ENCODE measurements at regions not wholly inside any gene's neighbourhood (a gene's known extent, or its start where the extent isn't known, plus 50 kb on each side); places are given as distances from the start of the nearest gene placed in this dataset.

- Mint-ChIP-seq H3K4me1 (no peaks in the 10 kb centered on the region), H3K4me3 (no peak overlapping the region), H3K36me3 (no peaks in the 10 kb centered on the region), H3K27ac (no peak overlapping the region), H3K9me3 (peaks cover 0 to 1% (median 0%) of the 10 kb centered on the region in 7 donors), H3K27me3 (peaks cover 26 to 30% (median 28%) of the 10 kb centered on the region in 3 donors)
- peak; percentile 6 for DNase-seq
- peak in 1 of 2 donors; percentile 46 for ATAC-seq (ENCODE audit: low read depth in 2 of 2)
Measured at GRCh38 chr3:39000008-39000450, 51.7 kb downstream of the SCN11A start.

DNA sequence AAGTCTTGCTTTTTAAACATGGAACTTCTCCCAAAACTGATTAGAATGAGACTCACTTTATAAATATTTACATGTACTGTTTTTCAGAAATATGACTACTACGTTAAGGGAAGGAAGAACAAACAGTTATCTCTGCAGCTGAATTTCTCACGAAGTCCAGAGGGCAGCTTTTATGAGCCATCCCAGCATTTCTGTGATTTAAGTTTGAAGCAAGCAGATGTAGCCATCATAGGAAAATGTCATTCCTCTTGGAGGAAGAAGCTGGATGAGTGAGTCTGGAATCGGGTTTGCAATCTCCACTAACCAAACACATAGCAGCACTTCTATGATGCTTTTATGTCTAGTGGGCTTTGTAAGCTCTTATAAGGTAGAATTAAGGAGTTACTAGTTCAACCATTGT is 53.7 kb downstream of the SCN11A start:
- no peak overlapping the region for H3K4me3 Mint-ChIP-seq
- H3K27ac Mint-ChIP-seq, result no peak overlapping the region
- peaks cover 23 to 40% (median 31%) of the 10 kb centered on the region in 3 donors for H3K27me3 Mint-ChIP-seq
- no peaks in the 10 kb centered on the region for H3K4me1 Mint-ChIP-seq
- DNase-seq (no peak), ATAC-seq (ENCODE audit: low read depth in 2 of 2) (no peak)
- no peaks in the 10 kb centered on the region for H3K9me3 Mint-ChIP-seq
- H3K36me3 Mint-ChIP-seq, result no peaks in the 10 kb centered on the region

GRCh38 chr3:38996193-38996592 is 55.6 kb downstream of the SCN11A start:
- no peak overlapping the region for H3K4me3 Mint-ChIP-seq
- H3K27me3 Mint-ChIP-seq, result peaks cover 30 to 50% (median 31%) of the 10 kb centered on the region in 3 donors
- DNase-seq, result no peak
- ATAC-seq (ENCODE audit: low read depth in 2 of 2), result no peak
- no peaks in the 10 kb centered on the region for H3K4me1 Mint-ChIP-seq
- H3K9me3 Mint-ChIP-seq, result no peaks in the 10 kb centered on the region
- H3K27ac Mint-ChIP-seq, result no peak overlapping the region
- H3K36me3 Mint-ChIP-seq, result no peaks in the 10 kb centered on the region

- H3K4me1 Mint-ChIP-seq, result no peaks in the 10 kb centered on the region
- H3K27ac Mint-ChIP-seq, result no peak overlapping the region
- H3K36me3 Mint-ChIP-seq, result no peaks in the 10 kb centered on the region
- no peak overlapping the region for H3K4me3 Mint-ChIP-seq
- ATAC-seq (ENCODE audit: low read depth in 2 of 2) (no peak), DNase-seq (no peak)
- H3K27me3 Mint-ChIP-seq, result peaks cover 36 to 50% (median 36%) of the 10 kb centered on the region in 3 donors
- no peaks in the 10 kb centered on the region for H3K9me3 Mint-ChIP-seq
Measured at GRCh38 chr3:38994251-38994650, 57.5 kb downstream of the SCN11A start.

- no peak for ATAC-seq (ENCODE audit: low read depth in 2 of 2)
- Mint-ChIP-seq H3K36me3 (no peaks in the 10 kb centered on the region), H3K9me3 (no peaks in the 10 kb centered on the region), H3K4me1 (no peaks in the 10 kb centered on the region), H3K27me3 (peaks cover 40 to 57% (median 41%) of the 10 kb centered on the region in 3 donors), H3K27ac (no peak overlapping the region), H3K4me3 (no peak overlapping the region)
- DNase-seq, result no peak
Measured at GRCh38 chr3:38992117-38992760, 59.5 kb downstream of the SCN11A start.

DNA sequence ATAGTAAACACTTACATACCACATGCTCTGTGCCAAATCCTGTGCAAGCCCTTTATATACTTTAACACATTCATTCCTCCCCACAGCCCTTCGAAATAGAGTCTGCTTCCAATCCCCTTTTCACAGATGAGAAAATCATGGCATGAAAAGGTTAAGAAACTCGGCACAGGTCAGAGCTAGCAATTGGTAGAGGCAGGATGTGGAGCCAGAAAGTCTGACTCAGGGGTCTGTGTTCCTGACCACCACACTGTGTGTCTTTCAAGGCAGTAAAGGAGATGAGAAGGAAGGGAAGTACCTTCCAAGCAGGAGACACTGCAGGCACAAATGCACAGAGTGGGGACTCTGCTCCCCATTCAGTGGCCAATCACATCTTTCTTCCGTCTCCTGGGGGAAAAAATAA is 61.1 kb downstream of the SCN11A start:
- no peak overlapping the region for H3K4me3 Mint-ChIP-seq
- H3K4me1 Mint-ChIP-seq, result no peaks in the 10 kb centered on the region
- ATAC-seq (ENCODE audit: low read depth in 2 of 2), result no peak
- no peaks in the 10 kb centered on the region for H3K36me3 Mint-ChIP-seq
- H3K27ac Mint-ChIP-seq, result peak overlapping the region in 1 of 6 donors; percentile 49
- H3K9me3 Mint-ChIP-seq, result no peaks in the 10 kb centered on the region
- H3K27me3 Mint-ChIP-seq, result peaks cover 25 to 43% (median 29%) of the 10 kb centered on the region in 3 donors
- no peak for DNase-seq

DNA sequence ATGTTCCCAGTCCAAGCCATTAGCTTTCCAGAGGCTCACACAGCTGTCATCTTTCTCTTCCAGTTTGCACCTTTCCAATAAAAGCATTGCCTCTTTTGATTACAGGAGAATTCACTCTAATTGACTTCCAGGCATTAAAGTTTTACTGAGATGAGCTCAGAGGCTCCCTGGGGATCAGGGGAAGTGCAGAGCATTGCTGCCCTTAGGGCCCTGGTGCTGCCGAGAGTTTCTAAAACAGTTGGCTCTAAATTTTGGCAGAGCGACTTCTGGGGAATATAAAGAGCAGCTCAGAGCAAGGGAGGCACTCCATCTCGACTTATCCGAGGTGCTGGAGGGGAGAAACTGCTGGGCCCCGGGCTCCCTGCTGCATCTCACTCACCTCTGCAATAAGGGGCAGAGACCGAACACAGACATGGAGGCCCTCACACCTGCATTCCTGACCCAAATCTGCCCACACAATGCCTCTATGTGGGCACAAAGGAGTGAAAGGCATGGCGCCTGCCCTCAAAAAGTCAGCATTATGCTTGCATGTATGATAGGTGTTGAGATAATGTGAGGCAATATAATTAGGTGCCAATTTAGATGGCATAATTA is 61.7 kb downstream of the SCN11A start:
- DNase-seq (no peak), ATAC-seq (ENCODE audit: low read depth in 2 of 2) (no peak)
- H3K9me3 Mint-ChIP-seq, result no peaks in the 10 kb centered on the region
- peaks cover 23 to 40% (median 23%) of the 10 kb centered on the region in 3 donors for H3K27me3 Mint-ChIP-seq
- H3K4me1 Mint-ChIP-seq, result no peaks in the 10 kb centered on the region
- H3K27ac Mint-ChIP-seq, result no peak overlapping the region
- H3K4me3 Mint-ChIP-seq, result no peak overlapping the region
- no peaks in the 10 kb centered on the region for H3K36me3 Mint-ChIP-seq

- no peak for ATAC-seq (ENCODE audit: low read depth in 2 of 2)
- Mint-ChIP-seq H3K9me3 (no peaks in the 10 kb centered on the region), H3K4me1 (no peaks in the 10 kb centered on the region), H3K27ac (no peak overlapping the region), H3K4me3 (no peak overlapping the region), H3K27me3 (peaks cover 24 to 41% (median 26%) of the 10 kb centered on the region in 3 donors), H3K36me3 (no peaks in the 10 kb centered on the region)
- DNase-seq, result no peak
Measured at GRCh38 chr3:38988955-38989354, 62.8 kb downstream of the SCN11A start.

DNA sequence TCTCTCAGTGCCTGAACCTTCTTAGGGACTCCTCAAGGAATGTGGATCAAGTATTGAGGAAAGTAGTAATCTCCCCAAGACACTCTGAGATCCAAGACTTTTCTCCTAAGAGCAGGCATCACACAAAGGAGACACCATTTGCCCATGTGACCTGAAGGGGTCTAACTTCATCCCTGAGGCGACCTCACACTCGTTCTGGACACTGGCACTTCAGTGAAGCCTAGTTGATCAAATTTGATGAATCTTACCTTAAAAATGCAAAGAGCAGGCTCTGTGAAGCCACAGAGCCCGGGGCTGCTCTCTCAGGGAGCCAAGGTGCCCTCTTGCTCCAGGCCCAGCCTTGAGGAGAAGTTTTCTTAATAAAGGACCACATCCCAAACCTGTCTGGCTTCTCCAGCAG is 64.3 kb downstream of the SCN11A start:
- Mint-ChIP-seq H3K9me3 (no peaks in the 10 kb centered on the region), H3K4me1 (no peaks in the 10 kb centered on the region), H3K4me3 (no peak overlapping the region), H3K27ac (no peak overlapping the region), H3K36me3 (no peaks in the 10 kb centered on the region), H3K27me3 (peaks cover 21 to 30% (median 22%) of the 10 kb centered on the region in 3 donors)
- no peak for DNase-seq
- ATAC-seq (ENCODE audit: low read depth in 2 of 2), result no peak

DNA sequence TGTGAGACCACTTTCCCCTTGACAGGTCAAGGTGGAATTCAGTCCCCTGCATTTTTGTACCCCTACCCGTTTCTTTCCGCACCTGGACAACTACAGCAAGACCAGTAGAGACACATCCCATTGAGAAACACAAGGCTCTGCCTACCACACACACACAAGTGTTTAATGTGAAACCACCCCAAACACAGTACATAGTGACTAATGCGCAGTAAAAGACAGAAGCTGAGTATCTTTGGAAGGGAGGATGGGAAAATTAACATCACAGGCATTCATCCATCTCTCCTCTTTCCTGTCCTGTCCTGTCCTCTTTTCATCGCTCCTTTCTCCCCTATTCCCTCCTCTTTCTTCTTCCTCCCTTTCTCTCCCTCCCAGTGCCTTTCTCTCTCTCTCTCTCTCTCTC is 64.8 kb downstream of the SCN11A start:
- Mint-ChIP-seq H3K27me3 (peaks cover 16 to 25% (median 22%) of the 10 kb centered on the region in 3 donors), H3K27ac (no peak overlapping the region), H3K4me3 (no peak overlapping the region), H3K36me3 (no peaks in the 10 kb centered on the region), H3K9me3 (no peaks in the 10 kb centered on the region), H3K4me1 (no peaks in the 10 kb centered on the region)
- no peak for DNase-seq
- ATAC-seq (ENCODE audit: low read depth in 2 of 2), result no peak

DNA sequence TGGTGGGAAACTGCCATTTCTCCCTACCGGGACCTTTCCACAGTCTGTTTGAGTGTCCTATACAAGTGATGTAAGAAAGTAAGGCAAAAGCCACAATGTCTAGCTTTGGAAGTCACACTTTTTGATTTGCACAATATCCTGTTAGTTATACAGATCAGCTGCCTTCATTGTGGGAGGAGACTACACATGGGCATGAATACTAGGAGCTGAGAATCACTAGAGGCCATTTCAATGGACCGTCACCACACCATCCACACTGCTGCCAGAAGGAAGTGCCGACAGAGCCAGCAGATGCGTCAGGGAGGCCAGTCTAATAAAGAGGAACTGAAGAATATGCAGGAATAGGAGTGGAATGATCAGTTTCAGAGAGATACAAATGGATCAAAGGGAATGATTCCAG is 65.8 kb downstream of the SCN11A start:
- no peak overlapping the region for H3K27ac Mint-ChIP-seq
- DNase-seq (no peak), ATAC-seq (ENCODE audit: low read depth in 2 of 2) (no peak)

GRCh38 chr3:38985581-38985980 is 66.2 kb downstream of the SCN11A start:
- Mint-ChIP-seq H3K27me3 (peaks cover 13 to 26% (median 21%) of the 10 kb centered on the region in 3 donors), H3K4me3 (no peak overlapping the region), H3K4me1 (no peaks in the 10 kb centered on the region), H3K27ac (no peak overlapping the region), H3K9me3 (no peaks in the 10 kb centered on the region), H3K36me3 (no peaks in the 10 kb centered on the region)
- ATAC-seq (ENCODE audit: low read depth in 2 of 2) (no peak), DNase-seq (no peak)

More for the DNA sequence above, 65.8 kb downstream of the SCN11A start:
- Mint-ChIP-seq H3K36me3 (no peaks in the 10 kb centered on the region), H3K27me3 (peaks cover 16 to 25% (median 22%) of the 10 kb centered on the region in 3 donors), H3K4me3 (no peak overlapping the region), H3K9me3 (no peaks in the 10 kb centered on the region), H3K4me1 (no peaks in the 10 kb centered on the region)

DNA sequence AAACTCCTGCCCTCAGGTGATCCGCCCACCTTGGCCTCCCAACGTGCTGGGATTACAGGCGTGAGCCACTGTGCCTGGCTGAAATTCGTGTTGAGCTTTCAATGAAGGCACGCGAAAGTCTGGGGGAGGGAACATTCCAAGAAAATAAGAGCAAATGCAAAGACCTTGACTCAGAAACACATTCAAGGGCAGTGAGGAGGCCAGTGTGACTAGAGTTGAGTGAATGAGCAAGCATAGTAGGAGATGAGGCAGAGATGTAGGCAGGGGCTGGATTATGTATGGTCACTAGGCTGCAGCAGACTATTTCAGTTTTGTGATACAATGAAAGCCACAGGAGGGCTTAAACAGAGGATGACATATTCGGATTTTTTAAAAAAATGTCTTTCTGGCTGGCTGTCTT is 67.0 kb downstream of the SCN11A start:
- peaks cover 18 to 34% (median 20%) of the 10 kb centered on the region in 3 donors for H3K27me3 Mint-ChIP-seq
- H3K27ac Mint-ChIP-seq, result no peak overlapping the region
- H3K4me1 Mint-ChIP-seq, result no peaks in the 10 kb centered on the region
- H3K36me3 Mint-ChIP-seq, result no peaks in the 10 kb centered on the region
- ATAC-seq (ENCODE audit: low read depth in 2 of 2) (no peak), DNase-seq (no peak)
- H3K9me3 Mint-ChIP-seq, result no peaks in the 10 kb centered on the region
- no peak overlapping the region for H3K4me3 Mint-ChIP-seq

GRCh38 chr3:38984110-38984509 is 67.6 kb downstream of the SCN11A start:
- ATAC-seq (ENCODE audit: low read depth in 2 of 2) (no peak), DNase-seq (no peak)
- H3K9me3 Mint-ChIP-seq, result no peaks in the 10 kb centered on the region
- H3K27me3 Mint-ChIP-seq, result peaks cover 20 to 40% (median 23%) of the 10 kb centered on the region in 3 donors
- no peaks in the 10 kb centered on the region for H3K4me1 Mint-ChIP-seq
- no peak overlapping the region for H3K4me3 Mint-ChIP-seq
- H3K36me3 Mint-ChIP-seq, result no peaks in the 10 kb centered on the region
- no peak overlapping the region for H3K27ac Mint-ChIP-seq
